WTC11 (cell line): ENCODE measurements at regions not wholly inside any gene's neighbourhood (a gene's known extent, or its start where the extent isn't known, plus 50 kb on each side); places are given as distances from the start of the nearest gene placed in this dataset.
A peak's percentile ranks its signal among the peaks of the same experiment; 100 is the strongest.

ENCODE experiments used
- ATAC-seq: fragments of 200-7000 bp; cut with Tn5 transposase; 2 replicates; pipeline ENCODE4 v1.10.0; 2021; ENCODE audit warnings: mild to moderate bottlenecking, moderate library complexity
- CTCF ChIA-PET: fragments of 300-600 bp; sonication (Branson Sonifier 250); formaldehyde crosslinking; loops from one replicate; lab custom pipeline; 2021; ENCODE audit warnings: antibody characterized with exemption; lab: Charles Lee
- POLR2A ChIA-PET: fragments of 350-600 bp; sonication (Branson Sonifier 250); formaldehyde crosslinking; loops from one replicate; lab custom pipeline; 2021; ENCODE audit warnings: antibody characterized with exemption; lab: Charles Lee
- DNase-seq: peaks from one replicate; pipeline ENCODE4 v3.0.0; 2021; ENCODE audit warnings: low spot score
- H3K27ac Mint-ChIP-seq: 2 replicates; pipeline ENCODE4 v1.8.0; 2021; ENCODE audit warnings: mixed read lengths
- H3K27me3 Mint-ChIP-seq: 2 replicates; pipeline ENCODE4 v1.8.0; 2021; ENCODE audit warnings: low read depth, mild to moderate bottlenecking, moderate library complexity, mixed read lengths
- H3K36me3 Mint-ChIP-seq: 2 replicates; pipeline ENCODE4 v1.8.0; 2021; ENCODE audit warnings: mixed read lengths
- H3K4me1 Mint-ChIP-seq: 2 replicates; pipeline ENCODE4 v1.8.0; 2022; ENCODE audit warnings: mixed read lengths
- H3K4me3 Mint-ChIP-seq: 2 replicates; pipeline ENCODE4 v1.8.0; 2021; ENCODE audit warnings: mild to moderate bottlenecking, moderate library complexity, mixed read lengths
- H3K9me3 Mint-ChIP-seq: 2 replicates; pipeline ENCODE4 v1.8.0; 2021; ENCODE audit warnings: mixed read lengths
- ERG ChIP-seq: fragments of 250-450 bp; sonication (Bioruptor Pico); IDR thresholded peaks from 2 replicates; pipeline ENCODE4 v1.8.0; 2021; ENCODE audit warnings: mild to moderate bottlenecking
- ESRRA ChIP-seq: sonication (generic); formaldehyde crosslinking; IDR thresholded peaks from 2 replicates; pipeline ENCODE4 v1.8.1; 2022; ENCODE audit warnings: mild to moderate bottlenecking, missing genetic modification reagents, borderline replicate concordance
- FOXK1 ChIP-seq: sonication (generic); formaldehyde crosslinking; IDR thresholded peaks from 2 replicates; pipeline ENCODE4 v1.8.0; 2022; ENCODE audit warnings: mild to moderate bottlenecking, moderate library complexity, missing genetic modification reagents
- FOXP1 ChIP-seq: sonication (generic); formaldehyde crosslinking; IDR thresholded peaks from 2 replicates; pipeline ENCODE4 v1.8.0; 2022; ENCODE audit warnings: missing genetic modification reagents, mild to moderate bottlenecking, moderate library complexity, borderline replicate concordance
- FOXP4 ChIP-seq: sonication (generic); formaldehyde crosslinking; IDR thresholded peaks from 2 replicates; pipeline ENCODE4 v1.8.0; 2022; ENCODE audit warnings: mild to moderate bottlenecking, missing genetic modification reagents
- GRHL2 ChIP-seq: fragments of 250-450 bp; sonication (Bioruptor Pico); IDR thresholded peaks from 2 replicates; pipeline ENCODE4 v1.8.0; 2022; ENCODE audit warnings: mild to moderate bottlenecking, moderate library complexity; ENCODE audit not compliant: insufficient replicate concordance, severe bottlenecking
- GTF2I ChIP-seq: fragments of 250-450 bp; sonication (Bioruptor Pico); conservative IDR thresholded peaks from 2 replicates; pipeline ENCODE4 v1.4.0; 2021; ENCODE audit warnings: mild to moderate bottlenecking
- NFE2L1 ChIP-seq: sonication (generic); formaldehyde crosslinking; IDR thresholded peaks from 2 replicates; pipeline ENCODE4 v1.8.1; 2023; ENCODE audit warnings: missing genetic modification reagents
- NR1H2 ChIP-seq: sonication (generic); formaldehyde crosslinking; IDR thresholded peaks from 2 replicates; pipeline ENCODE4 v1.9.0; 2021; ENCODE audit warnings: mild to moderate bottlenecking, moderate library complexity, missing genetic modification reagents
- SMAD4 ChIP-seq: sonication (generic); formaldehyde crosslinking; IDR thresholded peaks from 2 replicates; pipeline ENCODE4 v1.8.0; 2022; ENCODE audit warnings: mild to moderate bottlenecking, missing genetic modification reagents
- ZMAT4 ChIP-seq: fragments of 250-450 bp; sonication (Bioruptor Pico); IDR thresholded peaks from 2 replicates; pipeline ENCODE4 v1.9.0; 2021; ENCODE audit warnings: mild to moderate bottlenecking
- ZNF138 ChIP-seq: sonication (generic); formaldehyde crosslinking; conservative IDR thresholded peaks from 2 replicates; pipeline ENCODE4 v1.8.1; 2022; ENCODE audit warnings: mild to moderate bottlenecking, moderate library complexity, missing genetic modification reagents
- ZNF232 ChIP-seq: sonication (generic); formaldehyde crosslinking; IDR thresholded peaks from 2 replicates; pipeline ENCODE4 v1.8.0; 2022; ENCODE audit warnings: mild to moderate bottlenecking, missing genetic modification reagents
- ZNF317 ChIP-seq: sonication (generic); formaldehyde crosslinking; IDR thresholded peaks from 2 replicates; pipeline ENCODE4 v1.8.1; 2023; ENCODE audit warnings: low read depth, mild to moderate bottlenecking, moderate library complexity, missing genetic modification reagents, borderline replicate concordance
- ZNF416 ChIP-seq: fragments of 250-450 bp; sonication (Bioruptor Pico); IDR thresholded peaks from 2 replicates; pipeline ENCODE4 v1.9.0; 2021; ENCODE audit warnings: mild to moderate bottlenecking, inconsistent platforms
- TF ChIP-seq, protein P1 (sequence below): sonication (generic); formaldehyde crosslinking; IDR thresholded peaks from 2 replicates; pipeline ENCODE4 v1.8.0; 2023; ENCODE audit warnings: missing genetic modification reagents
- TF ChIP-seq, protein P2 (sequence below): fragments of 250-450 bp; sonication (Bioruptor Pico); IDR thresholded peaks from 2 replicates; pipeline ENCODE4 v1.9.0; 2021; ENCODE audit warnings: moderate library complexity, mild to moderate bottlenecking, inconsistent platforms, borderline replicate concordance
- TF ChIP-seq, protein P3 (sequence below): sonication (generic); formaldehyde crosslinking; IDR thresholded peaks from 2 replicates; pipeline ENCODE4 v1.8.0; 2022; ENCODE audit warnings: mild to moderate bottlenecking, missing genetic modification reagents
- TF ChIP-seq, protein P4 (sequence below): sonication (generic); formaldehyde crosslinking; IDR thresholded peaks from 2 replicates; pipeline ENCODE4 v1.8.1; 2023; ENCODE audit warnings: mild to moderate bottlenecking, missing genetic modification reagents, moderate library complexity
- TF ChIP-seq, protein P5 (sequence below): sonication (generic); formaldehyde crosslinking; IDR thresholded peaks from 2 replicates; pipeline ENCODE4 v1.8.1; 2022; ENCODE audit warnings: low read depth, missing genetic modification reagents, borderline replicate concordance
- TF ChIP-seq, protein P6 (sequence below): fragments of 250-450 bp; sonication (Bioruptor Pico); IDR thresholded peaks from 2 replicates; pipeline ENCODE4 v1.9.0; 2021; ENCODE audit warnings: mild to moderate bottlenecking, borderline replicate concordance

GRCh38 chr1:102096162-102096561, 99.4 kb upstream of the OLFM3 start (continued):
- TF ChIP-seq, protein P1, sequence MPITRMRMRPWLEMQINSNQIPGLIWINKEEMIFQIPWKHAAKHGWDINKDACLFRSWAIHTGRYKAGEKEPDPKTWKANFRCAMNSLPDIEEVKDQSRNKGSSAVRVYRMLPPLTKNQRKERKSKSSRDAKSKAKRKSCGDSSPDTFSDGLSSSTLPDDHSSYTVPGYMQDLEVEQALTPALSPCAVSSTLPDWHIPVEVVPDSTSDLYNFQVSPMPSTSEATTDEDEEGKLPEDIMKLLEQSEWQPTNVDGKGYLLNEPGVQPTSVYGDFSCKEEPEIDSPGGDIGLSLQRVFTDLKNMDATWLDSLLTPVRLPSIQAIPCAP (CRISPR knock-in tag), result no peak
- no peak for TF ChIP-seq FOXP1 (CRISPR knock-in tag)
- no peak for TF ChIP-seq NR1H2 (CRISPR knock-in tag)
- TF ChIP-seq ESRRA (CRISPR knock-in tag), result no peak
- TF ChIP-seq ZNF416, result no peak
- TF ChIP-seq, protein P2, sequence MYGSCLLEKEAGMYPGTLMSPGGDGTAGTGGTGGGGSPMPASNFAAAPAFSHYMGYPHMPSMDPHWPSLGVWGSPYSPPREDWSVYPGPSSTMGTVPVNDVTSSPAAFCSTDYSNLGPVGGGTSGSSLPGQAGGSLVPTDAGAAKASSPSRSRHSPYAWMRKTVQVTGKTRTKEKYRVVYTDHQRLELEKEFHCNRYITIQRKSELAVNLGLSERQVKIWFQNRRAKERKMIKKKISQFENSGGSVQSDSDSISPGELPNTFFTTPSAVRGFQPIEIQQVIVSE, result no peak
- no peak for TF ChIP-seq ZNF232 (CRISPR knock-in tag)
- TF ChIP-seq, protein P3, sequence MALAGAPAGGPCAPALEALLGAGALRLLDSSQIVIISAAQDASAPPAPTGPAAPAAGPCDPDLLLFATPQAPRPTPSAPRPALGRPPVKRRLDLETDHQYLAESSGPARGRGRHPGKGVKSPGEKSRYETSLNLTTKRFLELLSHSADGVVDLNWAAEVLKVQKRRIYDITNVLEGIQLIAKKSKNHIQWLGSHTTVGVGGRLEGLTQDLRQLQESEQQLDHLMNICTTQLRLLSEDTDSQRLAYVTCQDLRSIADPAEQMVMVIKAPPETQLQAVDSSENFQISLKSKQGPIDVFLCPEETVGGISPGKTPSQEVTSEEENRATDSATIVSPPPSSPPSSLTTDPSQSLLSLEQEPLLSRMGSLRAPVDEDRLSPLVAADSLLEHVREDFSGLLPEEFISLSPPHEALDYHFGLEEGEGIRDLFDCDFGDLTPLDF, result no peak
- TF ChIP-seq, all 79 proteins: peak for 0

GRCh38 chr1:102089791-102090190, 93.1 kb upstream of the OLFM3 start:
- CTCF ChIA-PET, result no interaction called here
- H3K4me3 Mint-ChIP-seq, result no peak overlapping the region
- H3K27me3 Mint-ChIP-seq, result no peaks in the 10 kb centered on the region
- peaks cover 39% of the 10 kb centered on the region for H3K9me3 Mint-ChIP-seq
- DNase-seq, result no peak
- TF ChIP-seq SMAD4 (CRISPR knock-in tag) (no peak), GRHL2 (CRISPR knock-in tag) (no peak)
- no peak overlapping the region for H3K27ac Mint-ChIP-seq
- POLR2A ChIA-PET, result no interaction called here
- peaks cover 10% of the 10 kb centered on the region; the same call in 1 of the 2 replicates for H3K36me3 Mint-ChIP-seq
- H3K4me1 Mint-ChIP-seq, result 0 out of 2 replicates have a peak, but pooled peaks cover 5% of the 10 kb centered on the region
- no peak for ATAC-seq

DNA sequence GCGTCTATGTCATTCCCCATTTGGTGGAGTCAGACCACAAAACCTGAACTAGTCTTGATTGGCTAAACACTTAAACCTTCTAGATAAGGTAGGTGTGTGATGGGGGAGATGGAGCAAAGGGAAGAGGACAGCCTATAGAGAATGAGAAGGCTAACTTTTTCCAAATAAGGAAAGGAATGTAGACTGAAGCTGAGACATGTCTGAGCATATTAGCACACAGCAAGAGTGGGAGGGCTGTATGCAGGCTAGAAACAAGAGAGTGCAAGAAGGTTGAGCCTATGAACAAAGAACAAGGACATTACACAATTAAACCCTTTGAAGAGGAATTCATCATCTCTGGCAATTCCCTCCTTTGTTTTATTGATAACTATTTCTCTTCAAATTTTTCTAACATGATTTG, 89.2 kb upstream of the OLFM3 start:
- POLR2A ChIA-PET, result no interaction called here
- peak; percentile 93 for ATAC-seq
- TF ChIP-seq ERG (no peak), ZMAT4 (no peak), FOXP4 (no peak), NFE2L1 (no peak), GTF2I (CRISPR knock-in tag) (no peak), ZNF416 (no peak), ZNF317 (CRISPR knock-in tag) (no peak), ZNF138 (no peak), FOXK1 (no peak)
- TF ChIP-seq, protein P4, sequence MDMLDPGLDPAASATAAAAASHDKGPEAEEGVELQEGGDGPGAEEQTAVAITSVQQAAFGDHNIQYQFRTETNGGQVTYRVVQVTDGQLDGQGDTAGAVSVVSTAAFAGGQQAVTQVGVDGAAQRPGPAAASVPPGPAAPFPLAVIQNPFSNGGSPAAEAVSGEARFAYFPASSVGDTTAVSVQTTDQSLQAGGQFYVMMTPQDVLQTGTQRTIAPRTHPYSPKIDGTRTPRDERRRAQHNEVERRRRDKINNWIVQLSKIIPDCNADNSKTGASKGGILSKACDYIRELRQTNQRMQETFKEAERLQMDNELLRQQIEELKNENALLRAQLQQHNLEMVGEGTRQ (CRISPR knock-in tag), result no peak
- TF ChIP-seq, protein P5, sequence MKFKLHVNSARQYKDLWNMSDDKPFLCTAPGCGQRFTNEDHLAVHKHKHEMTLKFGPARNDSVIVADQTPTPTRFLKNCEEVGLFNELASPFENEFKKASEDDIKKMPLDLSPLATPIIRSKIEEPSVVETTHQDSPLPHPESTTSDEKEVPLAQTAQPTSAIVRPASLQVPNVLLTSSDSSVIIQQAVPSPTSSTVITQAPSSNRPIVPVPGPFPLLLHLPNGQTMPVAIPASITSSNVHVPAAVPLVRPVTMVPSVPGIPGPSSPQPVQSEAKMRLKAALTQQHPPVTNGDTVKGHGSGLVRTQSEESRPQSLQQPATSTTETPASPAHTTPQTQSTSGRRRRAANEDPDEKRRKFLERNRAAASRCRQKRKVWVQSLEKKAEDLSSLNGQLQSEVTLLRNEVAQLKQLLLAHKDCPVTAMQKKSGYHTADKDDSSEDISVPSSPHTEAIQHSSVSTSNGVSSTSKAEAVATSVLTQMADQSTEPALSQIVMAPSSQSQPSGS, result no peak
- TF ChIP-seq, protein P6, sequence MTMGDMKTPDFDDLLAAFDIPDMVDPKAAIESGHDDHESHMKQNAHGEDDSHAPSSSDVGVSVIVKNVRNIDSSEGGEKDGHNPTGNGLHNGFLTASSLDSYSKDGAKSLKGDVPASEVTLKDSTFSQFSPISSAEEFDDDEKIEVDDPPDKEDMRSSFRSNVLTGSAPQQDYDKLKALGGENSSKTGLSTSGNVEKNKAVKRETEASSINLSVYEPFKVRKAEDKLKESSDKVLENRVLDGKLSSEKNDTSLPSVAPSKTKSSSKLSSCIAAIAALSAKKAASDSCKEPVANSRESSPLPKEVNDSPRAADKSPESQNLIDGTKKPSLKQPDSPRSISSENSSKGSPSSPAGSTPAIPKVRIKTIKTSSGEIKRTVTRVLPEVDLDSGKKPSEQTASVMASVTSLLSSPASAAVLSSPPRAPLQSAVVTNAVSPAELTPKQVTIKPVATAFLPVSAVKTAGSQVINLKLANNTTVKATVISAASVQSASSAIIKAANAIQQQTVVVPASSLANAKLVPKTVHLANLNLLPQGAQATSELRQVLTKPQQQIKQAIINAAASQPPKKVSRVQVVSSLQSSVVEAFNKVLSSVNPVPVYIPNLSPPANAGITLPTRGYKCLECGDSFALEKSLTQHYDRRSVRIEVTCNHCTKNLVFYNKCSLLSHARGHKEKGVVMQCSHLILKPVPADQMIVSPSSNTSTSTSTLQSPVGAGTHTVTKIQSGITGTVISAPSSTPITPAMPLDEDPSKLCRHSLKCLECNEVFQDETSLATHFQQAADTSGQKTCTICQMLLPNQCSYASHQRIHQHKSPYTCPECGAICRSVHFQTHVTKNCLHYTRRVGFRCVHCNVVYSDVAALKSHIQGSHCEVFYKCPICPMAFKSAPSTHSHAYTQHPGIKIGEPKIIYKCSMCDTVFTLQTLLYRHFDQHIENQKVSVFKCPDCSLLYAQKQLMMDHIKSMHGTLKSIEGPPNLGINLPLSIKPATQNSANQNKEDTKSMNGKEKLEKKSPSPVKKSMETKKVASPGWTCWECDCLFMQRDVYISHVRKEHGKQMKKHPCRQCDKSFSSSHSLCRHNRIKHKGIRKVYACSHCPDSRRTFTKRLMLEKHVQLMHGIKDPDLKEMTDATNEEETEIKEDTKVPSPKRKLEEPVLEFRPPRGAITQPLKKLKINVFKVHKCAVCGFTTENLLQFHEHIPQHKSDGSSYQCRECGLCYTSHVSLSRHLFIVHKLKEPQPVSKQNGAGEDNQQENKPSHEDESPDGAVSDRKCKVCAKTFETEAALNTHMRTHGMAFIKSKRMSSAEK (CRISPR knock-in tag), result no peak

More for the DNA sequence above, 89.2 kb upstream of the OLFM3 start:
- no peak for DNase-seq
- no peaks in the 10 kb centered on the region for H3K4me1 Mint-ChIP-seq
- H3K27ac Mint-ChIP-seq, result no peak overlapping the region
- H3K36me3 Mint-ChIP-seq, result peaks cover 10% of the 10 kb centered on the region; the same call in 1 of the 2 replicates
- peaks cover 33% of the 10 kb centered on the region for H3K9me3 Mint-ChIP-seq
- H3K4me3 Mint-ChIP-seq, result no peak overlapping the region
- CTCF ChIA-PET, result no interaction called here
- H3K27me3 Mint-ChIP-seq, result no peaks in the 10 kb centered on the region
